Renal cortical epithelial cell (primary cell): ENCODE measurements at regions not wholly inside any gene's neighbourhood (a gene's known extent, or its start where the extent isn't known, plus 50 kb on each side); places are given as distances from the start of the nearest gene placed in this dataset.

Experiments used
- DNase-seq: peaks from one replicate; pipeline ENCODE4 v3.0.0-alpha.2; 2011; ENCODE audit warnings: low read depth

DNA sequence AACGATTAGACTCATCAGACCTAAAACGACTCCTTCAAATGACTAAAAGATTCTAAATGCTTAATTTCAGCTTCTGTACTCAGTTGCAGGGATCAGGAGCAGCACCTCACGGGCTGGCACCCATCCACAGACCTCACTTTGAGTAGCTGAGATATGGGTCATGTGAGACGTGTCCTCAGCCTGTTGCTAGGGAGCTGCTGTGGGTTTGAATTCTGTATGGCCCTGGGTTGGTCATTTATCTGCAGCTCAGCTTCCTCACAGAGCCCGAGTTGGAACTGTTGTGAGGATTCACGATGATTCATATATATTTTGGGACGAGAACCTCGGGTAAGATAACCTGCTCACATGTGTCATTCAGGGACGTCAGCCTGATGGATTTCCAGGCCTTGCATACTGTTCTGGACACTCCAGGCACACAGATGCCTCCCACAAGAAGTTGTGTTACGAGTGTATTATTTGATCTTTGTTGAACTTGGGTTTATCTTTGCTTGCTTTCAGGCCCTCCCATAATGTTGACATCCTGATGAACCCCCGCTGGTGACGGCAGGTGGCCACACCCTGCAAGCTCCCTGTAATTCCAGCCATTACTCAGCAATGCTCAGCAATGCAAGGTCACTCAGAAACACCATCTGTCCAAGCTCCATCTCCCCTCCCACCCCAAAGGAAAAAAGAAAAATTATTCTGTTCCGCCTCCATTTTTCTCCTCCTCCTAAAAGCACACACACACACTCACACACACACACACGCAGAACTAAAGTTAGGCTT, 137.6 kb downstream of the RBFOX3 start:
- no peak for DNase-seq

DNA sequence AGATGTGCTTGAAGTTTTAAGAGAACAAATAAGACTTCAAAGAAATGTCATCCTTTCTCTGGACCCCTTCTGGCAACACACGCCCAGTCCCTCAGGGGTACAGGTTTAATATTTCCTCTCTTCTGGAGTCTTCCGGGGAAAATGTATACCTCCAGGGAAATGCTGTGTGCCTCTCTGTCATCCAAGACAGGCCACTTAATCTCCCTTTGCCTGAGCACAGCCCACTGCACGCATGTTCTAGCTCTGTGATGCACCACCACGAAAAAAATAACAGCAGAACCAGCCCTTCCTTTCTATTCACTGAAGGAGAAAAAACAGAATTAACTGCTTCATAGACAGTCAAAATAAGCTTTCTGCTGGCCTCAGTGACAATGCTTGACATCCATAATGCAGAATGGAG, 140.1 kb downstream of the RBFOX3 start:
- no peak for DNase-seq

DNA sequence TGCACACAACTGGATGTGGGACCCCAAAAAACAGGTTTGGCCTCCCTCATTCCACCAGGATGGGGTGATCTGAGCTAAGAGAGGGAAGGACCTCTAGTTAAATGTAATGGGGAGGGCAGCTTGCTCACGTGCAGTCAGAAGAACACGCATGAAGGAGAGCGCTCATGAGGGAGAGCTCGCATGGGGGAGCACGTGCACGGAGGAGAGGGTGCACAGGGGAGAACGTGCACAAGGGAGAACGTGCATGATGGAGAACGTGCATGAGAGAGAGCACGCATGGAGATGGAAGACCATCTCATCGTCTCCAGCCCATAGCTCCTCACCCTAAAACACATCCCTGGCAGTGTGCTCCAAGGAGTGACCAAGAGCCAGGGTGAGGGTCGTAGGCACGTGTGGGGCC, 141.2 kb downstream of the RBFOX3 start:
- no peak for DNase-seq

DNA sequence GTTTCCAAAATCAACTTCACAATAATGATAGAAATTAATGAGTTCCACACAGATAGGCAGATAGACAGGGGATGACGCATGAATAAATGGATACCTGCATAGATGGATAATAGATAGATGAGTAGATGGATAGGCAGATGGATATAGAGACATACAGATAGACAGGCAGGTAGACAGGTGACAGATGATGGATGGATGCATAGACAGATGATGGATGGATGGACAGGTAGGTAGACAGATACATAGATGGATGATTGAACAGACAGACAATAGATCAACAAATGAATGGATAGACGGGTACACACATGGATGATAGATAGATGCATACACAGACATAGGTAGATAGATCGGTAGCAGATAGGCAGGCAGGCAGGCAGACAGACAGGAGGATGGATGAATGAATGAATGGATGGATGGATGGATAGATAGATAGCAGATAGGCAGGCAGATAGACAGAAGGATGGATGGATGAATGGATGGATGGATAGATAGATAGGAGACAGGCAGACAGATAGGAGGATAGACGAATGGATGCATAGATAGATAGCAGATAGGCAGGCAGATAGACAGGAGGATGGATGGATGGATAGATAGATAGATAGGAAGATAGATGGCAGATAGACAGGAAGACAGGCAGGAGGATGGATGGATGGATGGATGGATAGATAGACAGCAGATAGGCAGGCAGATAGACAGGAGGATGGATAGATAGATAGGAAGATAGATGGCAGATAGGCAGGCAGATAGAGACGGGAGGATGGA, 142.5 kb downstream of the RBFOX3 start:
- DNase-seq = no peak

DNA sequence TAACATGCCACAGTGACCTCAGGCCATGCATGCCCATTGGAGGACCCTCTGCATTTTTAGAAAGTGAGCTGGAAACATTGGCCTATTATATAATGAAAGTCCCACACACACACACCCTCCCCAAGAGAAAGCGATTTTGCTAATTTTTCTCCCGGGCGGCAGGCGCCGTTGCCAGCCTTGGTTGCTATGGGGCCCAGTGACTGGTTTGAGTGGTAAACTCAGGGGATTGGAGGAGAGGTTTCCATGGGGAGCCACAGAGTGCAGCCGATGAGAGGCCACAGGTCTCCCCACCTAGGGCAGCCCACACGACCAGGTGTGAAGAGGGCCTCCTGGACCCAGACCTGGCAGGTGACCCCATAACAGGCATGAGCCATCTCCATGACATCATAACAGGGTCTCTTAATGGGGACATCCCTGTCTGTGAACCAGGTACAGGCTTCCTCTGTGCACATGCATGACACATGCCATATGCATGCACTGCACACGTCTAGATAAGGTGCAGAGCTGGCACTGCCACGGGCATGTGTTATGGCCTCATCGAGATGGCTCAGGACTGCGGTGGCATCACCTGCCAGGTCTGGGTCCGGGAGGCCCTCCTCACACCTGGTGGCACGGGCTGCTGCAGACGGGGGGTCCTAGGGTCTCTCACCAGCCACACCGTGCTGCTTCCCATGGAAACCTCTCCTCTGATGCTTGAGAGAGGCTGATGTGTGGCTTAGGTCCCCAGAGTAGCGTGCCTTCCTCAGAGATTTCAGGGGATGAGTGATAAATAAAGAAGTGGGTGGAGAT, 144.1 kb downstream of the RBFOX3 start:
- no peak for DNase-seq

DNA sequence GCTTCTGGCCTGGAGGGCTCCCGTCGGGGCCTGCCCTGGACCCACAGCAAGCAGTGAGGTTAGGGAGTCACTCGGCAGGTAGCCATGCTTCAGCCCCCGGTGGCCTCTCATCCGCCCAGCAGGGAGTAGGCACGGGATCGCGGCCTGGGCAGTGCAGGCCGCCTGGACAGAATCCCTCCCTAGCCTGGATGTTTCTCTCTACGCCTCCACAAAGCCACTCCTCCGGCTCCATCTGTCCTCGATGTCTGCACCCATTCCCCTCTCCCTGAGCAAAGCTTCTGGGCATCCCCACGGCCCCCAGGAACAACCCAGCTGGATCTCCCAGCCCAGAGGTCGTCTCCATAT, 145.2 kb downstream of the RBFOX3 start:
- DNase-seq = no peak

DNA sequence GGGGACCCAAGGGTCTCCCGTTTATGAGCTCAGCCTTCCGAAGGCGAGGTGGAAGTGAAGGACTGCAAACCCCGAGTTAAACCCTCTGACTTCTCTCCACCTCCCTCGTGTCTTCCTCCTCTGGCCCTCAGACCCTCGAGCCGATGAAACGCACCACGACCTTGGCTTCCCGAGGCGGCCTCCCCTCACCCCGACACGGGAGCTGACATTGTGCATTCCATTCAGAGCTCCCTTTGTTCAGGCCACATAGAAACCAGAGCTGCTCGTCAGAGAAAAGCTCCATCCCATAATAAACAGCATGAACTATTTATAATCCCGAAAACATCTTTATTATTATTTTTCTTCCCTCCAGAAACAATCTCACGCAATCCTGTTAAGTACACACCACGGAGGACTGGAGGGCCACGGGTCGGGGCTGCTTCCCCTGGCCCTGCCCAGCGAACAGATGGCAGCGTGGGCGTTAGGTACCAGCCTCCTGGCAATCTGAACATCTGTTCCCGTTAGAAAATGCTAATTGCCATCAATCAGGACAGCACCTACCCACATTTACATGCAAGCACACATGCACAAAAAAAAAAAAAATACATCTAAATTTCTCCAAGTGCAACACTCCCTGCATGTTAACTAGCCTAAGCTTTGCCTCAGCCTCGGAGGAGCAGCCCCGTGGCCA, 145.7 kb downstream of the RBFOX3 start:
- no peak for DNase-seq

DNA sequence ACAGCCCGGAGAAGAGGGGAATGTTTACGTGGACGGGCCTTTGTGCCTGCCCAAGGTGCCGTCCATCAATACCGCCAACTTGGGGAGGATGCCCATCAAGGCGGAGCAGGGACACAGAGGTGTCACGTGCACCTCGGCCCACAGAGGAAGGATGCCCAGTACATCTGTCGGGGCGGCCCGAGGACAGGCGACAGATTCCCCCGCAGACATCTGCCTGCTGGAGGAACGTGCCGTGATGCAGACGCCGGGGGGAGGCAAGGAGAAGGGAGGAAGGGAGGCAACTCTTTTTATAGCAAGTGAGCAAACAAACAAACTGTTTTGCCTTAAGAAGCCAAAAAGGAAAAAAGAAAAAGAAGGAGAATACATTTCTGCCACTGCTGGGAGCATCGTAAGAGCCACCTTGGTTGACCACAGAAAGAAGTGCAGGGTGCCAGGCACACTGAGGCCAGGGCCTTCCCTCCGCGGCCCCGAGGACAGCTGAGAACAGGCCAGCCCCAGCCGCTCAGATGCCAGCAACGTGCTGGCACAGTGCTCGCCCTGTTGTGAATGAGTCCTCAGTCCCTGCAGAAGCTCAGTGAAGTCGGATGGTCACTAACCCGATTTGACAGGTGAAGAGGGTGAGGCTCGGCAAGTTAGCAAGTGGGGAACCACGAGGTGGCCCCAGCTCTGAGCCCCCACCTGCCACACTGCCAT, 146.4 kb downstream of the RBFOX3 start:
- no peak for DNase-seq

DNA sequence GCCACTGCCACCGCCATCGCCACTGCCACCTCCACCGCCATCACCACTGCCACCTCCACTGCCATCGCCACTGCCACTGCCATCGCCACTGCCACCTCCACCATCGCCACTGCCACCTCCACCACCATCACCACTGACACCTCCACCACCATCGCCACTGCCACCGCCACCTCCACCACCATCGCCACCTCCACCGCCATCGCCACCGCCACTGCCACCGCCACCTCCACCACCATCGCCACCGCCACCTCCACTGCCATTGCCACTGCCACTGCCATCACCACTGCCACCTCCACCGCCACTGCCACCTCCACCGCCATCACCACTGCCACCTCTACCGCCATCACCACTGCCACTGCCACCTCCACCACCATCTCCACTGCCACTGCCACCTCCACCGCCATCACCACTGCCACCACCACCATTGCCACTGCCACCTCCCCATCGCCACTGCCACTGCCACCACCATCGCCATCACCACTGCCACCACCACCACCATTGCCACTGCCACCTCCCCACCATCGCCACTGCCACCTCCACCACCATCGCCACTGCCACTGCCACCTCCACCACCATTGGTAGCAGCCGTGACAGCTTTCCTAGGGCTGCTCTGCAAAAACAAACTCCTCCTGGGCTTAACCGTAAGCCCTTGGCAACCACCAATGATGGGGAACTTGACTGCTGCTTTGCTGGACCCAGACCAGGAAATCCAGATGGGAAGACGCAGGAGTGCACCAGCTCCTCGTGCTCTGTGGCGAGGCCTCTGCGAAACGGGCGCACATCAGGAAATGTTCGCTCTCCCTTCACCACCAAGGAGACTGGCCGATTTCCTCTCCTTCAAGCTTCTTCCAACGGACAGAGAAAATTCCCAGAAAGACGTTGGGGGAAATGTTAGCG, 147.2 kb downstream of the RBFOX3 start:
- no peak for DNase-seq

DNA sequence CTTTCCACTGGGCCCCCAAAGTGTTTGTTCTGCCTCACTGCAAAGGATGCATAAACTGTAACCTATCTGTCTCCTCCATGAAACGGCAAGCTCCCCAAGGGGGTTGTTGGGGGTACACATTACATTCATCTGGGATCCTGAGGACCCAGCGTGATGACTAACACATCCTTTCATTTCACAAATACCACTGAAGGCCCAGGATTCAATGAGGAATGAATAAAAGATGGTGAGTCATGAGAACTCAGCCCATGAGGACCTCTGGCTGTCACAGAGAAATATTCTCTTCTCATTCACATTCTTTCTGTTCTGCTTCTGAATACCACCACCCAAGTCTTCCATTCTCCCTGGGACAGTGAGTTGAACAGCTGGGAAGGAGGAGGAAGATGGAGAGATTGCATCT, 149.8 kb downstream of the RBFOX3 start:
- no peak for DNase-seq

DNA sequence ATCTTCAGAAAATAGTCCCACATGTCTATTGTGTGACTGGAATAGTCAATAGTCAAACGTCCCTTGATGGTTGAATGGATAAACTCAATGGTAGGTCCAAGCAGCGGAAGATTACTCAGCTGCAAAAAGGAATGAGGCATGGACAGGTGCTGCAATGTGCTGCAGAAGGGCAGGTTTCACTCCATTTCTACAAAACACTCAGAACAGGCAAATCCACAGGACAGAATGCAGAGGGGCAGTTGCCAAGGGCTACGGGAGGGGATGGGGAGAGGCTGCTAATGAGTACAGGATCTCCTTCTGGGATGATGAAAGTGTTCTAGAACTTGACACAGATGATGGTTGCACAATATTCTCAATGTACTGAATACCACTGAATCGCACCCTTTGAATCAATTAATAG, 151.0 kb downstream of the RBFOX3 start:
- DNase-seq = no peak

DNA sequence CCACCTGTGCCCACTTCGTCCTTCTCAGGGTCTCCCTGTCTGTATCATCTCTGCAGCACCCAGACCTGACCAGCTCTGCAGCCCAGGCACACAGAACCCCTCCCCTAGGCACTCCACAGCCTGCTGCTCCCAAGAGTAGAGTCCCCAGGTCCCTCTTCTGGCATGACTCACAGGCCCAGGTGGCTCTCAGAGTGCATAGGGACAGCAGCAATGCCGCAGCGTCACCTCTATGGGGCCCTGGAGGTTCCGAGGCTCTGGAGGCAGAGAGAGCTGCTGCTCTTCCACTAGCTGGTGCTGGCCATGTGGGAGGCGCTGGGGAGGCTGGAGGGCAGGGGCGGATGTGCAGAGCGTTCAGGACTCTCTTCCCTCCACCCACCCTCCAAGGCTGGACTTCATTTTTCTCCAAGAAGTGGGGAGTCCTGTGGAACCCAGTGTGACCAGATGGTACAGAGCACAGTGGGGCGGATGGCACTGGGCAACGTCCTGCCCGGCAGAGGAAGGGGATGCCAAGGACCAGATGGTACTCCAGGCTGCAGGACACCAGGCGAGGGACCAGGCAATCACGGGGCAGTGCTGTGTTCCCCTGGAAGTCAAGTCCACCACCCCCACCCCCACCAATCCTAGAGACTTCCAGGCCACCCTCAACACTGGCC, 151.7 kb downstream of the RBFOX3 start:
- no peak for DNase-seq

DNA sequence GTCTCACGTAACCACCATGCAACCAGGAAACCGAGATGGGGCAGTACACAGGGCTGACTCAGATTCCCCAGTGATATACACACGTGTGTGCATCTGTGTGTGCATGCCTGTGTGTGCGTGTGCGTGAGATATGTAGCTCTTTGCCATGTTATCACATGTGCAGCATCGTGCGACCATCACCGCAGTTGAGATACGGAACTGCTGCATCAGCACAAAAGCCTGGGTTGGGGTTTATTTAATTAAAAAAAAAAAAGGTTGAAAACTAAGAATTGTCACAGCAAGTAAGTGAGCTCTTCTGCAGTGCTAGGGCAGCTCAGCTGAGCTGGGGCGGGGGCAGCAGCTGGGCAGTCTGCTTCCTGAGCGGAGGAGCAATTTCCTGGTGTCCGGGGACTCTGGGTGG, 152.5 kb downstream of the RBFOX3 start:
- no peak for DNase-seq

DNA sequence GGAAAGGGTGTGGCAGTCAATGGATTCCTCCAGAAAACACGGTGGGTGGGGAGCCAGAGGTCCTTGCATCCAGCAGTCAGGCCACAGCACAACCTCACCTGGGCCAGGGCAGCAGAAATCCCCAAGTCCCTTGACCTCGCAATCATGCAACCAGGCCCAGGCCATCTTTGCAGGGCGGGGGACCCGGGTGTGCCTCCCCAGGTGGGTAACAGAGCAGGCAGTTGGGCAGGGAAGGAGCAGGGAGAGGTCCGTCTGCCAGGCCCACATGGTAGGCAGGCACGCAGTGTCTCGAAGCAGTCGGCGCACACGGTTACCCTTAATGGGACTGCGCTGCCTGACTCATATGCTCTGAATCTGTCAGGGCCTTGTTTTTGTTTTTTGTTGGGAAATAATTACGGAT, 153.0 kb downstream of the RBFOX3 start:
- no peak for DNase-seq

DNA sequence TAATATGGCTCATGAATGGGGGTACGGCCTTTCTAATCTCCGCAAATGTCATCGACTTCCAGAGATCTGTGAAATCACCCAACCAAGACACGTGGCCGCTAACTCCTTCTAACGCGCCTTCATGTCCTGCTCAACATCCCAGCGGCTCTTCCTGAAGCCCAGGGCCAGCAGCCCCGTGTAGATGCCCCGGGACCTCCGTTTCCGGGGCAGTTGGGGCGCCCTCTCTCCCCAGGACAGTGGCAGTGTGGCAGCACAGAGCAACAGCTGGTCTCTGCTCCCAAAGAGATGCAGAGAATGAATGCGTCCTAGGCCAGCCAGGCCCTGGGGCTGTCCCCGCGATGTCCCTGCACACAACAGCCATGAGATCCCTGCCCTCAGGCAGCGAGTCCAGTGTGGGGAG, 153.5 kb downstream of the RBFOX3 start:
- no peak for DNase-seq

DNA sequence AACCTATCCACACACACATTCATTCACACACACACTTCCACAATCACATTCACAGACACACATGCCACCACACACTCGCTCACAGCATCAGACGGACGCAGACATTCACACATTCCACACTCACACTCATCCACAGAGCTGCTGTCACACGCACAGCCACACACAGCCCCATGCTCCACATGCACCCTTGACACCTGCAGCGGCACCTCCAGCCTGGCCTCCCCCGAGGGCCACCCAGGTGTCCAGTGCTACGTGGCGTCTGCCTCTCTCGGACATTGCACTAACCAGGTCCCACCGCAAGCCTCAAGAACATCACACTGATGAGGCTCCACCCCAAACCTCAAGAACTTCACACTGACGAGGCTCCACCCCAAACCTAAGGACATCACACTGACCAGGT, 155.2 kb downstream of the RBFOX3 start:
- no peak for DNase-seq

DNA sequence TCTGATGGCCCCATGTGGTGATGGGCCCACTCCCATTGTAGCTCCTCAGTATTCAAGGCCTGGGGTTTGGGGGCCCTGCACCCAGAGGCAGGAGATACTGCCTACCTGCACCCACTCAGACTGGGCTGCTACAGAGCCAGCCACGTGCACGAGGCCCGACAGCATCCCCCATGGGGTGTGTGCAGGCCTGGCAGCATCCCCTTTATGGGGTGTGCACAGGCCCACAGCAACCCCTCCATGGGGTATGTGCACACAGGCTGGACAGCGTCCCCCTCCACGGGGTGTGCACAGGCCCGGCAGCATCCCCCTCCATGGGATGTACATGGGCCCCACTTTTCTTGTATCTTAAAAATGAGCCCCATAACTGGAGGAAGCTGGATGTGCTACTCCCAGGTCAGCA, 156.0 kb downstream of the RBFOX3 start:
- no peak for DNase-seq

DNA sequence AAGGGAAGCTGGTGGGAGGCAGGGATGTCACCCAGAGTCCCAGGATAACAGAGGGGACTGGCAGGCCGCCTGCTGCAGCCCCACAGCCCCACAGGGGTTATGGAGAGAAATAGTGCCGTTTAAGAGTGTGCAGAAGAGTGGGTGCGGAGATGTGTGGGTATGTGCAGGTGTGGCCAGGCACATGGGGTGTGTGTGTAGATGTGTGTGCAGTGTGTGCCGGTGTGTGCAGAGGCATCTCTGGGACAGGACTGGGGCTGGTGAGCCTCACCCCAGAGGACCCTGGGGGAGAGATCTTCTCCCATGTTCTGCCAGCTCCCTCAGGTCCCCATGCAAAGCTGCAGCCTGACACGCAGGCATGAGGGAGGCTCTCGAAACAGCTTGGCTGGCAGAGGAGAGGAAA, 157.4 kb downstream of the RBFOX3 start:
- no peak for DNase-seq

DNA sequence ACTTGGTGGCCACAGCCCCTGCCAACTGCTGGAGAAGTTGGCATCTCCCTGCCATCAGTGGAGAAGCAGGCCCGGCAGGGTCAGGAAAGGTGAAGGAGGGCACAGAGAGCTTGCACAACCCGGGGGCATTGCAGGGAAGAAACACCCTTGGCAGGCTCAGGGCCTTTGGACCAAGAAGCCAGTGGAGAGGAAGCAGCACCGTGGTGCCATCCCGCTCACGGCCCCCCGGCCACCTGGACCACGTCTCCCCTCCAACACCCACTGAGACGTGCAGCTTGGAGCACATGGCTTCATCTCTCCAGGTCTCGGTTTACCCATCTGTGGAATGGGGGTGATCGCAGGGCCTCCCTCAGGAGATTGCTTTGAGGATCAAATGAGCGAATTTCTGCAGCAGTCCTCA, 158.1 kb downstream of the RBFOX3 start:
- no peak for DNase-seq

DNA sequence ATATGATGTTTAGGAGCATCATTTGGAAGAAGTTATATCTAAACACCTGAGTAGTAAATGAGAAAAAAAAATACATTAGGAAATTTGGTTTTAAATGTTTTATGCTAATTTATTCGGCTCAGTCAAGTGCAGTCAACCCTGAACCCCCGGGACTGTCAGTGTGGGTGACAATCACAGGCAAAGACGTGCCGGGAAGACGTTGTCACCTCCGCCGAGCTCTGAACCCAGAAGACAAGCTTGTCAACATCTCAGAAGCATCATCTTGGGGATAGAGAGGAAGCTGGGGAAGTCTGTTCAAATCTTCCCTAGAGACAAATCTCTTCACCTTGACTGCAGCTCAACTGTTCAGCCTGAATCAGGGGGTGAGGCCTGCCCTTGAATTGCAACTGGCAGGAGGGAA, 159.7 kb downstream of the RBFOX3 start:
- DNase-seq = no peak
